Skeletal muscle satellite cell (primary cell): ENCODE measurements at regions not wholly inside any gene's neighbourhood (a gene's known extent, or its start where the extent isn't known, plus 50 kb on each side); places are given as distances from the start of the nearest gene placed in this dataset.
"Not testable (repeated sequence)": the region's sequence is repeated elsewhere in the genome, so short reads cannot be mapped to it uniquely, and the experiment has no call there.

Experiments used
- H3K27me3 ChIP-seq: 2 replicates; pipeline ENCODE4 v1.7.0; 2013; ENCODE audit warnings: low read length; ENCODE audit not compliant: control insufficient read depth, insufficient read depth
- H3K36me3 ChIP-seq: 2 replicates; pipeline ENCODE4 v1.7.0; 2013; ENCODE audit warnings: mild to moderate bottlenecking, control low read depth, low read length; ENCODE audit not compliant: insufficient read depth
- H3K4me1 ChIP-seq: 2 replicates; pipeline ENCODE4 v1.7.0; 2013; ENCODE audit warnings: low read length; ENCODE audit not compliant: control insufficient read depth, insufficient read depth
- H3K4me2 ChIP-seq: 2 replicates; pipeline ENCODE4 v1.7.0; 2013; ENCODE audit warnings: mild to moderate bottlenecking, low read length
- H3K4me3 ChIP-seq: 2 replicates; pipeline ENCODE4 v1.7.0; 2013; ENCODE audit warnings: low read length
- H3K9ac ChIP-seq: 2 replicates; pipeline ENCODE4 v1.7.0; 2013; ENCODE audit warnings: mild to moderate bottlenecking, low read depth, low read length, moderate library complexity
- H3K9me3 ChIP-seq: replicated peaks from 2 replicates; pipeline ENCODE4 v1.7.0; 2013; ENCODE audit warnings: mild to moderate bottlenecking, control low read depth, low read length

DNA sequence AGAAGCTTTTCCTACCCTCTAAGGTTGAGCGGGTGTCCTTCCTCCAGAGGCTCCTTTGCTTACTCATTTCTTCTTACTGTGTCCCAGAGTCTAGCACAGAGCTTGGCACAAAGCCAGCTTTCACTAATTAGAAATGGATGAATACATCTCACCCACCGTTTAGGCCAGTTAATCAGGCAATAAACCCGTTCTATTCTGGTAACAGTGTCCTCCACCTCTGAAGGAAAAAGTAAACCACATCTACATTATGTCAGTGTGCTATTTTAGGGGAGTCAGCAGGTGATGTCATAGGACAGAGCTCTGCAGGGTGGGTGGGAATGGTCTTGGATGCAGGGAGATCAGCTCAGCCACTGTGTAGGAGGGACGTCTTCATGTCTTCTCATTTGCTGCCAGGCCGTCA, 109.2 kb downstream of the OSTF1 start:
- Histone ChIP-seq H3K27me3 (no peaks in the 10 kb centered on the region), H3K36me3 (no peaks in the 10 kb centered on the region), H3K4me1 (no peaks in the 10 kb centered on the region), H3K4me3 (no peak overlapping the region), H3K9ac (no peak overlapping the region), H3K4me2 (no peak overlapping the region), H3K9me3 (no peaks in the 10 kb centered on the region)

DNA sequence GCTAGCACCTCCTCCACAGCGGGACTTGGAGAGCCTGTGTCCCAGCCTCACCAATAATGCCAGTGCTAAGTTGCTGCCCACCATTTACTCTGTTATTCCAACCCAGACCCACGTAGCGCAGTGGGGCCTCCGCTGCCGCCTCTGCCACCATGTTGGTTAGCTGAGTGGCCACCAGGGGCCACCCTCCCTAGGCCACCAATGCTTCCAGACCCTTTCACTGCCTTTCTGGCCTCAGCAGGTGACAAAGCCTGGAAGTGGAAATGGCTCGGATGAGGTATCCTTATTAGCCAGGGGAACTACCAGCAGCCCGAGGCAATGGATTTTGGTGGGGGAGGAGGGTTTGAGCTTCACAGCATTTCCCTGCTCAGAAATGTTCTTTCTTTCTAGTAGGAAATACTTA, 110.1 kb downstream of the OSTF1 start:
- Histone ChIP-seq H3K4me2 (no peak overlapping the region), H3K4me3 (no peak overlapping the region), H3K36me3 (no peaks in the 10 kb centered on the region), H3K4me1 (no peaks in the 10 kb centered on the region), H3K27me3 (no peaks in the 10 kb centered on the region), H3K9ac (no peak overlapping the region), H3K9me3 (no peaks in the 10 kb centered on the region)

DNA sequence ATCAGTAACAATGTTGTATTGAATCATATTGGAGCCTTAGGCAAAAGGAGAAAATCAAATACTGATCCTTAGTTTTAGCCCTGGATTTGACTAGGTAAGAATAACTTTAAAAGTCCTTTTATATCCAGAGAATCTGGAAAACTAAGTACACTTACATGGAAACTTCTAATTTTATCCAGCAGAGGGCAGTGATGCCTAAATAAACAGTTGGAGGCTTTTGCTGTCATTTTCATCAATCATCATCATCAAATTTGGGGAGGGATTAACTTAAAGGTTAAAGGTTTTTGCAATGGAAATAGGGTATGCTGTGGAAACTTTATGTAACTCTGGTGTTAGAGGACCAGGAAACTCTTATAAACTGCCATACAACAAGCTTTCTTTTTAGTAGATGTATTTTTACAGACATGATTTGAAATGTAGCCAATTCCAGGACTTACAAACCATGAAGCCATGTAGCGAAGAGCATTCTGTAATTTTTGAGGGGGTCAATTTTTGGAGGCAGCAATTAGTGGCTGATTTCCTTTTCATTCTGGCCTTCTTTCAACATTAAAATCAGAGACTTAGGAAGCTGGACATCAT, 112.7 kb downstream of the OSTF1 start:
- no peaks in the 10 kb centered on the region for H3K36me3 ChIP-seq
- H3K4me1 ChIP-seq = no peaks in the 10 kb centered on the region
- H3K9me3 ChIP-seq = no peaks in the 10 kb centered on the region
- no peak overlapping the region for H3K4me3 ChIP-seq
- no peak overlapping the region for H3K9ac ChIP-seq
- H3K27me3 ChIP-seq = no peaks in the 10 kb centered on the region
- no peak overlapping the region for H3K4me2 ChIP-seq

DNA sequence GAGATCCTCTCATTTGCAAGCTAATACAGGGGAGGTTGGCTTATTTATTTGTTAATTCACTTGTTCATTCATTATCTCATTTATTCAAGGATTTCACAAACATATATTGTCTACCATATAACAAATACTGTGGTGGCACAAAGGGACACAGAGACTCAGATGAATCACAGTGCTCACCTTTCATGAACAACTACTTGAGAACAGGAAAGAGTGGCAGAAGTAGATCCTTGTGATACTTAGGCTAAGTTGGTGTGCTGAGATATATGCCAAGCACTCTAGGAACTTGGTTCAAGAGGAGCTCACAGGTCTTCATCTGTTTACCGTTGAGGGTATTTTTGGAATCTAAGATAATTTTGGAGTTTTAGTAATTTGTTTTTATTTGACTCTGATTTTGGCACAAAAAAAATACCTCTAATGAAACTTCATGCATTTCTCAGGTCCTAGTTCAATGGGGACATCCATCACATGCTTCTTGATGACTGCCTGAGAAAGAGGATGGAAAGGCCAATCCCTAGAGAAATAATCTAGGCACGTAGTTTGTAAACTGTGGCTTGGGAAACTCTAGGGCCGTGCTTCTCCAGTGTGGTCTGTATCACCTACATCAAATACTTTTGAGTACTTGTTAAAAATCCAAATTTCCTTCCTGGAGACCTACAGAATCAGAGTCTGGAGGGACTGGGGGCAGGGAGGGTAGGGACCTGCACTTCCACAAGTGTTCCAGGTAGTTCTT, 113.3 kb downstream of the OSTF1 start:
- H3K4me1 ChIP-seq = no peaks in the 10 kb centered on the region
- H3K9me3 ChIP-seq = no peaks in the 10 kb centered on the region
- no peaks in the 10 kb centered on the region for H3K36me3 ChIP-seq
- no peaks in the 10 kb centered on the region for H3K27me3 ChIP-seq
- no peak overlapping the region for H3K9ac ChIP-seq
- H3K4me2 ChIP-seq = no peak overlapping the region
- H3K4me3 ChIP-seq = no peak overlapping the region

DNA sequence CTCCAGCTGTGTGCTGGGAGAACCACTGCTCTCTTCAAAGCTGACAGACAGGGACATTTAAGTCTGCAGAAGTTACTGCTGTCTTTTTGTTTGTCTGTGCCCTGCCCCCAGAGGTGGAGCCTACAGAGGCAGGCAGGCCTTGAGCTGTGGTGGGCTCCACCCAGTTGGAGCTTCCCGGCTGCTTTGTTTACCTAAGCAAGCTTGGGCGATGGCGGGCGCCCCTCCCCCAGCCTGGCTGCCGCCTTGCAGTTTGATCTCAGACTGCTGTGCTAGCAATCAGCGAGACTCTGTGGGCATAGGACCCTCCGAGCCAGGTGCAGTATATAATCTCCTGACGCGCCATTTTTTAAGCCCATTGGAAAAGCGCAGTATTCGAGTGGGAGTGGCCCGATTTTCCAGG, 119.7 kb downstream of the OSTF1 start:
- H3K4me1 ChIP-seq, H3K4me2 ChIP-seq, H3K4me3 ChIP-seq, H3K27me3 ChIP-seq, H3K9me3 ChIP-seq, H3K9ac ChIP-seq, H3K36me3 ChIP-seq: not testable (repeated sequence)

DNA sequence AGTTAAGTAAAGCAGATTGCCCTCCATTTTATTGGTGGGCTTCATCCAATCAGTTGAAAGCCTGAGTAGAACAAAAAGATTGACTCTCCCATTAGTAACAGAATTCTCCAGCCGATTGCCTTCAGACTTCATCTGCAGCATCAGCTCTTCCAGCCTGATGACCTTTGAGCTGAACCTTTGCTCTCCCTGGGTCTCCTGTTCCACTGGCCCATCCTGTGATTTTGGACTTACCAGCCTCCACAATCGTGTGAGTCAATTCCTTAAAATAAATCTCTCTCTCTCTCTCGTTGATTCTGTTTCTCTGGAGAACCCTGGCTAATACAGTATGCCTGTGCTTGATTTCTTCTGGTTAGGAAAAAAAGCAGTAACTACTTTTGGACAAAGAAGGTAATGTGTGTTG, 121.9 kb downstream of the OSTF1 start:
- H3K36me3 ChIP-seq = no peaks in the 10 kb centered on the region
- no peak overlapping the region for H3K4me3 ChIP-seq
- no peaks in the 10 kb centered on the region for H3K27me3 ChIP-seq

DNA sequence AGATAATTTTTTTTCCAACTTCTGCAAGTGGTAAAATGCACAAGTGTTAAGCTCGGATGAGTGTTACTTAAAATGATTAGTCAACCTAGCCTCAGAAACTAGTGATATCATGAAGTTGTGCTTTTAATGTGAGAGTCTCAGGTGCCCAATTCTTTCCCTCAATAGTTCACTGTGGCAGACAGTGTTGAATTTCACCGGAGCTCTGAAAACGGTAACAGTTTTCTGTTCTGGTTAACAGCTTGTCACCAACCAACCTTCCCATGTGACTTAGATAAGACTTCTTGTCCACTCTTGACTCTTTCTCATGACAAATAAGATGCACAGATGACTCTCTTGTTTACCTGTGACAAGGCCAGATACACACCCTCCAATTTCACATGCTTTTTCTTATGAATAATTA, 125.5 kb downstream of the OSTF1 start:
- no peaks in the 10 kb centered on the region for H3K36me3 ChIP-seq
- no peaks in the 10 kb centered on the region for H3K4me1 ChIP-seq
- no peak overlapping the region for H3K9ac ChIP-seq
- no peak overlapping the region for H3K4me2 ChIP-seq
- no peaks in the 10 kb centered on the region for H3K9me3 ChIP-seq
- peaks cover 4% of the 10 kb centered on the region for H3K27me3 ChIP-seq
- H3K4me3 ChIP-seq = no peak overlapping the region

More for the DNA sequence above, 121.9 kb downstream of the OSTF1 start:
- H3K9ac ChIP-seq = no peak overlapping the region
- no peaks in the 10 kb centered on the region for H3K9me3 ChIP-seq
- H3K4me2 ChIP-seq = no peak overlapping the region
- H3K4me1 ChIP-seq = no peaks in the 10 kb centered on the region

DNA sequence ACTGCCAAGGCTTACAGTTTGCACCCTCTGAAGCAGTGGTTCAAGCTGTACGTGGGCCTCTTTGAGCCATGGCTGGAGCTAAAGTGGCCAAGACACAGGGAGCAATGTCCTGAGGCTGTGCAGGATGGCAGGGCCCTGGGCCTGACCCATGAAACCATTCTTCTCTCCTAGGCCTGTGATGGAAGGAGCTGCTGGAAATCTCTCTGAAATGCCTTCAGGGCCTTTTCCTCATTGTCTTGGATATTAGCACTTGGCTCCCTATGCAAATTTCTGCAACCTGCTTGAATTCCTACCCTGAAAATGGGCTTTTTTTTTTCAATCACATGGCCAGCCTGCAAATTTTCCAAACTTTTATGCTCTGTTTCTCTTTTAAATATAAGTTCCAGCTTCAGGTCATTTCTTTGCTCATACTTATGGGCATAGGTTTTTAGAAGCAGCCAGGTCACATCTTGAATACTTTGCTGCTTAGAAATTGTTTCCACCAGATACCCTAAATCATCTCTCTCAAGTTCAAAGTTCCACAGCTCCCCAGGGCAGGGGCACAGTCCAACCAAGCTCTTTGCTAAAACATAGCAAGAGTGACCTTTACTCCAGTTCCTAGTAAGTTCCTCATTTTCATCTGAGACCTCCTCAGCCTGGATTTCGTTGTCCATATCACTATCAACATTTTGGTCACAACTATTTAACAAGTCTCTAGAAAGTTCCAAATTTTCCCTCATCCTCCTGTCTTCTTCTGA, 138.3 kb downstream of the OSTF1 start:
- Histone ChIP-seq H3K36me3 (no peaks in the 10 kb centered on the region), H3K4me1 (no peaks in the 10 kb centered on the region), H3K9ac (no peak overlapping the region), H3K4me3 (no peak overlapping the region), H3K4me2 (no peak overlapping the region), H3K9me3 (no peaks in the 10 kb centered on the region), H3K27me3 (no peaks in the 10 kb centered on the region)

DNA sequence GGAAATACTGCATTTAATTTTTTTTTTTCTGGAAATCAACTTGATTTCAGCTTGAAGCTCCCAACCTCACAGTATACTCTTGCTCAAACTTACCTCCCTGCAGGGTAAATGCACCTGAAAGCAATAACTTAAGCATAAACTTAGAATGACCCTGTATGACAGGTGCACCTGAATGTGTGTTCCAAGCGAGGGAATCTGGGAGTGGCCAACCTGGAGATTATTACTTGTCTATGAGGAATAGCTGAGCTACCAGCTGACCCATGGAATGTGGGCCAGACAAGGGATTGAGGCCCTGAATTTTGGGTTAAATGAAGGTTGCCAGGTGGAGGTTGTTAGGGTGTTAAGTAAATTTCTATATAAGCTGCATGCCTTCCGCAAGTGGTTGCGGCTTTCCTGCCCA, 140.6 kb downstream of the OSTF1 start:
- no peaks in the 10 kb centered on the region for H3K27me3 ChIP-seq
- no peaks in the 10 kb centered on the region for H3K9me3 ChIP-seq
- peaks cover 11% of the 10 kb centered on the region for H3K4me1 ChIP-seq
- no peak overlapping the region for H3K4me3 ChIP-seq
- no peak overlapping the region for H3K9ac ChIP-seq
- no peaks in the 10 kb centered on the region for H3K36me3 ChIP-seq
- no peak overlapping the region for H3K4me2 ChIP-seq

DNA sequence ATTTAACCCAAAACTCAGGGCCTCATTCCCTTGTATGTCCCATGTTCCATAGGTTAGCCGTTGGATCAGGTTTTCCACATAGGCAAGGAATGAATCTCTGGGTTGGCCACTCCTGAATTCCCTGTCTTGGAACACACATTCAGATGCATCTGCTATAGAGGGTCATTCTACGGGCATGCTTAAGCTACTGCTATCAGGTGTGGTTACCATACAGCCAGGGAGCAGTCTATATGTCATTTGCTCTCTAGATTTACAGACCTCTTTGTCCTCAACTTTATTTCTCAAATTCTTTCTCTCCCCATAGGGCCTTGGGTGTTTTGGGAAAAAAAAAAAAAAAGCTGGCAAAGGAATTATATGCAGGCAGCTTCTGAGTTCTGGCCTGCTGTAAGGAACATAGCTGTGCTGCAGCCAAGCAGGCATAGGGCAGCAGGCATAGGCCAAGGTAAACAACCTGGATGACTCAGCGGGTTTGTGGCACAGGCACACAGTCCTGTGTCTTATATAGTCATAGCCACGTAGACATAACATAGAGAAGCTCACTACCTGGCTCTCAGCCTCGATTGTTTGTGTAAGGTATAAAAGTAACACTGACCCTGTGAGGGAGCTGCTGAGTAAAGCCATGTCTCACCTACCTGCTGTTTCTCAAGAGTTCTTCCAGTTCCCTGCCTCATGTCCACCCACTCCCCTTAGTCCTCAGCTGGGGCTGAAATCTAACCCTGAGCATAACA, 141.5 kb downstream of the OSTF1 start:
- no peak overlapping the region for H3K4me3 ChIP-seq
- H3K36me3 ChIP-seq = no peaks in the 10 kb centered on the region
- H3K4me1 ChIP-seq = peaks cover 11% of the 10 kb centered on the region
- H3K27me3 ChIP-seq = no peaks in the 10 kb centered on the region
- no peak overlapping the region for H3K4me2 ChIP-seq
- H3K9ac ChIP-seq = no peak overlapping the region
- H3K9me3 ChIP-seq = no peaks in the 10 kb centered on the region

DNA sequence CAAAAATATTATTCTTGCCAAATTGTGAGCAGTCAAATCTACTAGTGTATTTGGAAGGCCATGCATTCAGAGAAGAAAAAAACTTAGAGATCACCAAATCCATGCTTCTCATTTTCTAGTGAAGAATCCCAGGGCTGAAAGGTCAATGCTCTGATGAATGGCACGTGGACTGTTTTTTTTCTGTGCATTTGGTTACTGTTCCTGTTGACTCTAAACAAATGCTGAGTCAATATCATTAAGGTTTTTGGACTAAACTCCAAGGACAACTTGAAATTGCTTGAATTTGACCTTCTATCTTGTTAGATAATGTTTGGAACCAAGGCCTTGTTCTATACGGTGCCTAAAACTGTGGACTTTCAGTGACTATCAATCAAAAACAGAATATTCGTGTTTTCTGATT, 142.2 kb downstream of the OSTF1 start:
- peaks cover 11% of the 10 kb centered on the region for H3K4me1 ChIP-seq
- H3K36me3 ChIP-seq = no peaks in the 10 kb centered on the region
- H3K9ac ChIP-seq = no peak overlapping the region
- no peaks in the 10 kb centered on the region for H3K27me3 ChIP-seq
- H3K4me2 ChIP-seq = no peak overlapping the region
- no peak overlapping the region for H3K4me3 ChIP-seq
- H3K9me3 ChIP-seq = no peaks in the 10 kb centered on the region
